Adrenal gland (tissue), 9 donors: ENCODE measurements at regions not wholly inside any gene's neighbourhood (a gene's known extent, or its start where the extent isn't known, plus 50 kb on each side); places are given as distances from the start of the nearest gene placed in this dataset.

Source experiments
- DNase-seq, 7 donors: peaks; one replicate each; pipeline ENCODE4 v3.0.0-alpha.2; 2019 to 2020
- H3K27ac ChIP-seq, 5 donors: fragments of 200-600 bp; sonication (generic) in 4 of 5; 1 replicate in 3 of 5; 2 replicates in 2 of 5; pipeline versions ENCODE4 v1.5.1 to v1.8.0; 2016 to 2020; ENCODE audit warnings: mild to moderate bottlenecking in 1 of 5
- H3K27me3 ChIP-seq: fragments of 200-600 bp; 2 replicates; pipeline ENCODE4 v1.8.0; 2021
- H3K36me3 ChIP-seq, 2 donors: fragments of 200-600 bp; replicated peaks in 1 of 2; 1 replicate in 1 of 2; 2 replicates in 1 of 2; pipeline versions ENCODE4 v1.5.1 to v1.8.0; 2018 to 2022
- H3K4me1 ChIP-seq, 2 donors: fragments of 200-600 bp; replicated peaks in 1 of 2; 1 replicate in 1 of 2; 2 replicates in 1 of 2; pipeline versions ENCODE4 v1.5.1 to v1.8.0; 2018 to 2021
- H3K4me3 ChIP-seq, 4 donors: fragments of 200-600 bp; sonication (generic) in 3 of 4; one replicate each; pipeline ENCODE4 v1.5.1; 2016 to 2018
- H3K9me3 ChIP-seq, 3 donors: fragments of 200-600 bp; sonication (generic) in 1 of 3; replicated peaks in 1 of 3; 1 replicate in 2 of 3; 2 replicates in 1 of 3; pipeline versions ENCODE4 v1.5.1 to v1.8.0; 2016 to 2021
- CTCF ChIP-seq, 6 experiments: fragments of 450-650 bp in 4 of 6; fragments of 200-600 bp in 2 of 6; sonication (generic) in 1 of 6; IDR thresholded peaks; 1 replicate in 5 of 6; 2 replicates in 1 of 6; pipeline versions ENCODE4 v1.5.1 to v1.8.0; 2016 to 2021; ENCODE audit warnings: antibody characterized with exemption in 6 of 6, mild to moderate bottlenecking in 2 of 6, moderate library complexity in 1 of 6
- POLR2A ChIP-seq, 2 donors: fragments of 450-650 bp; IDR thresholded peaks; one replicate each; pipeline ENCODE4 v1.6.1; 2017; ENCODE audit warnings: antibody characterized with exemption in 2 of 2, mild to moderate bottlenecking in 2 of 2, moderate library complexity in 1 of 2
- WGBS, 4 donors: extraction: QIAGEN DNeasy Blood & Tissue Kit in 2 of 4; methylation state at CpG; one replicate each; pipeline versions ENCODE4 v1.1.5 to v1.1.7; 2013 to 2017; 5-methylcytosine and 5-hydroxymethylcytosine counted together
- intact Hi-C, 2 donors: fragments of 100-400 bp; cut with DNase I; formaldehyde crosslinking; loops; one replicate each; pipeline versions ENCODE4 v1.14.1 to v1.15.0; 2022 to 2023
- donor health status: healthy with polysubstance abuse.
- donor health status: Bipolar disorder and iron deficiency.
- donor health status: DM: yes; HTN: yes; CAD: no.
- donor health status: DM: no; HTN: no; CAD: no.
- donor health status: DM: no; HTN: no; CAD: no.

- no peak for TF ChIP-seq CTCF (IDR thresholded peaks at IDR 0.05)
- no peak for TF ChIP-seq POLR2A (IDR thresholded peaks at IDR 0.05)
- H3K4me3 ChIP-seq: no peak overlapping the region
- WGBS, 4 donors: 66 to 83% (median 73%) methylated on average over 3 of the region's 3 CpGs
- DNase-seq: no peak
- intact Hi-C loops: no loop called here
- no peaks in the 10 kb centered on the region for H3K4me1 ChIP-seq
- H3K9me3 ChIP-seq: no peaks in the 10 kb centered on the region
- H3K36me3 ChIP-seq: no peaks in the 10 kb centered on the region
- H3K27me3 ChIP-seq: no peaks in the 10 kb centered on the region
- H3K27ac ChIP-seq: no peak overlapping the region
These were observed 147.8 kb upstream of the TMEM72 start for GRCh38 chr10:44763331-44763730.

- Histone ChIP-seq H3K27ac (no peak overlapping the region), H3K9me3 (no peaks in the 10 kb centered on the region), H3K4me3 (no peak overlapping the region), H3K36me3 (no peaks in the 10 kb centered on the region), H3K27me3 (no peaks in the 10 kb centered on the region), H3K4me1 (no peaks in the 10 kb centered on the region)
- no peak for TF ChIP-seq CTCF (IDR thresholded peaks at IDR 0.05)
- TF ChIP-seq POLR2A (IDR thresholded peaks at IDR 0.05): no peak
- no peak for DNase-seq
- 59 to 86% (median 80%) methylated on average over 1 of the region's 1 CpG for WGBS, 4 donors
- intact Hi-C loops: no loop called here
These were observed 145.8 kb upstream of the TMEM72 start for GRCh38 chr10:44765299-44765698.

GRCh38 chr10:44766631-44767030, 144.5 kb upstream of the TMEM72 start:
- Histone ChIP-seq H3K27ac (no peak overlapping the region), H3K4me3 (no peak overlapping the region), H3K27me3 (no peaks in the 10 kb centered on the region), H3K36me3 (no peaks in the 10 kb centered on the region), H3K4me1 (no peaks in the 10 kb centered on the region), H3K9me3 (no peaks in the 10 kb centered on the region)
- no peak for DNase-seq
- WGBS, 4 donors: 87 to 95% (median 93%) methylated on average over 5 of the region's 5 CpGs
- intact Hi-C loops: no loop called here
- TF ChIP-seq POLR2A (IDR thresholded peaks at IDR 0.05) (no peak), CTCF (IDR thresholded peaks at IDR 0.05) (no peak)

- no peak for DNase-seq
- Histone ChIP-seq H3K9me3 (no peaks in the 10 kb centered on the region), H3K36me3 (no peaks in the 10 kb centered on the region), H3K27ac (no peak overlapping the region), H3K4me3 (no peak overlapping the region), H3K4me1 (no peaks in the 10 kb centered on the region), H3K27me3 (no peaks in the 10 kb centered on the region)
- WGBS, 4 donors: 52 to 78% (median 66%) methylated on average over 1 of the region's 1 CpG
- intact Hi-C loops: no loop called here
- TF ChIP-seq POLR2A (IDR thresholded peaks at IDR 0.05) (no peak), CTCF (IDR thresholded peaks at IDR 0.05) (no peak)
These were observed 141.7 kb upstream of the TMEM72 start for GRCh38 chr10:44769450-44769849.
